Upper lobe of left lung (tissue), 6 donors: ENCODE measurements at regions not wholly inside any gene's neighbourhood (a gene's known extent, or its start where the extent isn't known, plus 50 kb on each side); places are given as distances from the start of the nearest gene placed in this dataset.

Experiments
- ATAC-seq, 2 donors: fragments of 200-7000 bp; cut with Tn5 transposase; one replicate each; pipeline ENCODE4 v1.9.1; 2022; ENCODE audit warnings: mild to moderate bottlenecking in 2 of 2, moderate library complexity in 2 of 2; ENCODE audit not compliant: low FRiP score in 2 of 2
- DNase-seq, 2 donors: peaks; one replicate each; pipeline ENCODE4 v3.0.0-alpha.2; 2019 to 2020
- H3K27ac ChIP-seq, 4 donors: fragments of 200-600 bp; sonication (generic); one replicate each; pipeline ENCODE4 v1.5.1; 2016 to 2019
- H3K27me3 ChIP-seq, 4 donors: fragments of 200-600 bp; sonication (generic); one replicate each; pipeline ENCODE4 v1.5.1; 2017 to 2019
- H3K36me3 ChIP-seq, 4 donors: fragments of 200-600 bp; sonication (generic); one replicate each; pipeline ENCODE4 v1.5.1; 2016 to 2019
- H3K4me1 ChIP-seq, 4 donors: fragments of 200-600 bp; sonication (generic); one replicate each; pipeline ENCODE4 v1.5.1; 2018 to 2019
- H3K4me3 ChIP-seq, 4 donors: fragments of 200-600 bp; sonication (generic); one replicate each; pipeline ENCODE4 v1.5.1; 2017 to 2019; ENCODE audit warnings: mild to moderate bottlenecking in 2 of 4, moderate library complexity in 1 of 4
- H3K9me3 ChIP-seq, 4 donors: fragments of 200-600 bp; sonication (generic); one replicate each; pipeline ENCODE4 v1.5.1; 2018 to 2019
- CTCF ChIP-seq, 6 experiments: fragments of 450-650 bp in 4 of 6; fragments of 200-600 bp in 2 of 6; sonication (generic) in 2 of 6; IDR thresholded peaks; one replicate each; pipeline ENCODE4 v1.5.1; 2016 to 2019; ENCODE audit warnings: antibody characterized with exemption in 6 of 6
- EP300 ChIP-seq, 4 donors: sonication (generic); formaldehyde crosslinking; IDR thresholded peaks; one replicate each; pipeline ENCODE4 v1.5.1; 2017; ENCODE audit warnings: antibody characterized with exemption in 4 of 4, control low read depth in 2 of 4
- POLR2A ChIP-seq, 4 donors: fragments of 450-650 bp; IDR thresholded peaks; one replicate each; pipeline ENCODE4 v1.5.1; 2016 to 2017; ENCODE audit warnings: antibody characterized with exemption in 4 of 4, mild to moderate bottlenecking in 2 of 4
- POLR2AphosphoS5 ChIP-seq, 2 donors: sonication (generic); formaldehyde crosslinking; IDR thresholded peaks; one replicate each; pipeline ENCODE4 v1.5.1; 2017; ENCODE audit warnings: antibody characterized with exemption in 2 of 2
- WGBS, 2 donors: methylation state at CpG; one replicate each; pipeline ENCODE4 v1.1.5; 2017 to 2018; 5-methylcytosine and 5-hydroxymethylcytosine counted together
- donor health status: DM: no; HTN: no; CAD: no; lungs with moderate emphysema.
- donor health status: DM: no; HTN: yes; CAD: no; lungs with severe emphysema.

- Histone ChIP-seq H3K36me3 (no peaks in the 10 kb centered on the region), H3K4me3 (no peak overlapping the region), H3K9me3 (no peaks in the 10 kb centered on the region), H3K27ac (no peak overlapping the region), H3K4me1 (no peaks in the 10 kb centered on the region), H3K27me3 (no peaks in the 10 kb centered on the region)
- TF ChIP-seq EP300 (IDR thresholded peaks at IDR 0.05) (no peak), POLR2A (IDR thresholded peaks at IDR 0.05) (no peak), POLR2AphosphoS5 (IDR thresholded peaks at IDR 0.05) (no peak), CTCF (IDR thresholded peaks at IDR 0.05) (no peak)
- ATAC-seq (no peak), DNase-seq (no peak)
Observed at GRCh38 chr18:60445341-60445740, 72.8 kb upstream of the MC4R start.

GRCh38 chr18:60446821-60447220 lies 74.2 kb upstream of the MC4R start:
- no peak for TF ChIP-seq POLR2A (IDR thresholded peaks at IDR 0.05)
- TF ChIP-seq POLR2AphosphoS5 (IDR thresholded peaks at IDR 0.05) = no peak
- no peak for TF ChIP-seq EP300 (IDR thresholded peaks at IDR 0.05)
- no peak for TF ChIP-seq CTCF (IDR thresholded peaks at IDR 0.05)
- no peaks in the 10 kb centered on the region for H3K4me1 ChIP-seq
- H3K27me3 ChIP-seq = no peaks in the 10 kb centered on the region
- H3K4me3 ChIP-seq = no peak overlapping the region
- H3K27ac ChIP-seq = no peak overlapping the region
- H3K36me3 ChIP-seq = no peaks in the 10 kb centered on the region
- no peak for DNase-seq
- WGBS, 2 donors = 79 to 81% methylated on average over 5 of the region's 5 CpGs
- ATAC-seq = no peak
- H3K9me3 ChIP-seq = no peaks in the 10 kb centered on the region

- H3K27me3 ChIP-seq = no peaks in the 10 kb centered on the region
- no peaks in the 10 kb centered on the region for H3K36me3 ChIP-seq
- H3K4me3 ChIP-seq = no peak overlapping the region
- no peak for DNase-seq
- H3K9me3 ChIP-seq = no peaks in the 10 kb centered on the region
- no peak for ATAC-seq
- WGBS, 2 donors = 80 to 92% methylated on average over 3 of the region's 3 CpGs
- H3K4me1 ChIP-seq = no peaks in the 10 kb centered on the region
- H3K27ac ChIP-seq = no peak overlapping the region
- no peak for TF ChIP-seq POLR2AphosphoS5 (IDR thresholded peaks at IDR 0.05)
Observed at GRCh38 chr18:60448487-60449267, 76.1 kb upstream of the MC4R start.

- Histone ChIP-seq H3K36me3 (no peaks in the 10 kb centered on the region), H3K4me3 (no peak overlapping the region), H3K27ac (no peak overlapping the region), H3K9me3 (no peaks in the 10 kb centered on the region), H3K27me3 (no peaks in the 10 kb centered on the region), H3K4me1 (no peaks in the 10 kb centered on the region)
- DNase-seq (no peak), ATAC-seq (no peak)
- TF ChIP-seq POLR2AphosphoS5 (IDR thresholded peaks at IDR 0.05) = no peak
- TF ChIP-seq EP300 (IDR thresholded peaks at IDR 0.05) = no peak
- no peak for TF ChIP-seq CTCF (IDR thresholded peaks at IDR 0.05)
- no peak for TF ChIP-seq POLR2A (IDR thresholded peaks at IDR 0.05)
- 85 to 88% methylated on average over 1 of the region's 1 CpG for WGBS, 2 donors
Observed at GRCh38 chr18:60452421-60452820, 79.8 kb upstream of the MC4R start.

DNA sequence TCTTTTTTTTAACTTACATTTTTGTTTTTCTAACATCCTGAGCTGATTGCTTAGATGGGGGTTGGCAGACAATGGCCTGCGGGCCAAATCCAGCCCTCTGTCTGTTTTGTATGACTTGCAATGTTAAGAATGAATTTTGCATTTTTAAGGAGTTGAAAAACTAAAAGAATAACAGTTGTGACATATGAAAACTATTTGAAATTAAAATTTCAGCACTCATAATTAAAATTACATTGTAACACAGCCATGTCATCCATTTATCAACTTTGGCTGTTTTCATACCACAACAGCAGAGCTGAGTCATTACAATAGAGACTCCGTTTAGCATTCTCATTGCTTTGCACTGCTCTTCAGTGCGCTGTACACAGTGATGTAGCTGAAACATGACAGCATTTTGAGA lies 94.1 kb upstream of the MC4R start:
- H3K27ac ChIP-seq = no peak overlapping the region
- 87 to 92% methylated on average over 3 of the region's 3 CpGs for WGBS, 2 donors
- no peaks in the 10 kb centered on the region for H3K27me3 ChIP-seq
- TF ChIP-seq EP300 (IDR thresholded peaks at IDR 0.05) (no peak), POLR2A (IDR thresholded peaks at IDR 0.05) (no peak), POLR2AphosphoS5 (IDR thresholded peaks at IDR 0.05) (no peak), CTCF (IDR thresholded peaks at IDR 0.05) (no peak)
- DNase-seq (no peak), ATAC-seq (no peak)
- no peaks in the 10 kb centered on the region for H3K9me3 ChIP-seq
- H3K36me3 ChIP-seq = no peaks in the 10 kb centered on the region
- no peaks in the 10 kb centered on the region for H3K4me1 ChIP-seq
- no peak overlapping the region for H3K4me3 ChIP-seq
